CD4-positive, alpha-beta T cell treated with Interleukin-17A for 4 hours (primary cell): ENCODE measurements at regions not wholly inside any gene's neighbourhood (a gene's known extent, or its start where the extent isn't known, plus 50 kb on each side); places are given as distances from the start of the nearest gene placed in this dataset.
"Not testable (repeated sequence)": the region's sequence is repeated elsewhere in the genome, so short reads cannot be mapped to it uniquely, and the experiment has no call there.

ENCODE experiments used
- DNase-seq: peaks from one replicate; pipeline ENCODE4 v3.0.0-alpha.2; 2020; ENCODE audit warnings: mixed read lengths

DNA sequence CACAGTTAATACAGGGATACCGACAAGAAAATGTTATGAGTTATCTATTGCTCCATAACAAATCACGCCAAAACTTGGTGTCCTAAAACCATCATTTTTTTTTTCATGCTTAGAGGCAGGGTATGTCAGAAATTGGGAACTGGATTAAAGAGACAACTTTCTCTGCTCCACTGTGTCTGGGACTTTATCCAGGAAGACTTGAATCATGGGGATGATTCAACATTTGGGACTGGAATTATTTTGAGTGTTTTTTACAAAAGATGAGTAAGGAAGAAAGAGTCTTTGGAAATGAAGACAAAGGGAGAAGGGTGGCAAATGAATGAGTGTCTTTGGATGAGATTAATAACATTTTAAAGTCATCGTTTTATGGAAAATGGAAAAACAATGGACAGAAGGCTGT, 1883.7 kb upstream of the C9orf72 start:
- no peak for DNase-seq

DNA sequence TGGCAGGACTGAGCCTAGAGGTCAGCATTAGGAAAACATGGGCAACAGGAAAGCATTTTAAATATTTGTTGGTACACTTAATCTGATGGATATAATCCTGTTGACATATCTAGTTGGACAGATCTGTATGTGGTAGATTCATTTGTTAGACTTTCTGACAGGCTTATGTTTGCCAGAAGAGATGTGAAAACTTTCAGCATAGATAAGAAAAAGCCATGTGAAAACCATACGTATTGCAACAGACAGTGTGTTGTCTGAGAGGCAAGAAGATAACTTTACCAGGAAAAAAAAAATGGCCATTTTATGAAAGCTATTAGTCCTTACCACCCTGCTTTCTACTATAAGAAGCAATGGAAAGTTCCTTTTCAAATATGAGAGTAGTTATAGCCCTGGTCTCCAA, 1902.2 kb upstream of the C9orf72 start:
- DNase-seq = no peak

DNA sequence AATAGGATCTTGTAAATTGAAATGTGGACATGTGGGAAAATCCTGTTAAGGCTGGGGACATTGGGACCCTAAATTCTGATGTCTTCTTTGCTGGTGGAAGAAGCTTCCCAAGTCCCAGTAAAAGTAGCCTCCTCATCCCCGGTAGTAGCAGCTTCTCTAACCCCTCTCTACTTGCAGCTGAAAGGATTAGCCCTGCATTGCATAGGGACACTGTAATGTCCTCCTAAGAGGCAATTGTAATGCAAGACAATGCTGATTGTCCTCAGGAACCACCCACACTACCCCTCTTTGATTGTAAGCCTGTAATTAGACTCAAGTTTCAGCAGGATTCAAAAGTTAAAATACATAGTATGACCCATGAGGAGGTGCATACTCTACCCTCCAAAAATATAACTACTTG, 1938.4 kb upstream of the C9orf72 start:
- DNase-seq = no peak

GRCh38 chr9:29514336-29514735, 1941.1 kb upstream of the C9orf72 start:
- no peak for DNase-seq

- DNase-seq = no peak
Measured at GRCh38 chr9:29514862-29515261, 1941.6 kb upstream of the C9orf72 start.

DNA sequence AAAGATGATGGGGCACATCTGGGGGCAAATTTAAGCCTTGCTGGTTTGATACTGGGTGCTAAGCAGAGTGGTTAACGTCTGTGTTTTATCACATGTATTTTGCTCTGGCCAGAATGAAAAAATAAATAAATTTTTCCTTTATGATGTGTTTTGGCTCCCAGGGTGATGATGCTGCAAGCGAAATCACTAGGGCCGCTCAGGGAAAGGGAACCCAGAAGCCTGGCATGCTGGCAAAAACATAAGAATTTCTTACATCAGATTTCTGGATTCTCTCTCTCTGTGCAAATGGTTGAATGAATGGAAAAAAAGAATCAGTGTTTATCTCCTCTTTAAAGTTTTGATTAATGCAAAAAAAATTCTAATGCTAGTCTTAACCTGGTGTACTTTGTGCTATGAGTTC, 1975.2 kb upstream of the C9orf72 start:
- no peak for DNase-seq

DNA sequence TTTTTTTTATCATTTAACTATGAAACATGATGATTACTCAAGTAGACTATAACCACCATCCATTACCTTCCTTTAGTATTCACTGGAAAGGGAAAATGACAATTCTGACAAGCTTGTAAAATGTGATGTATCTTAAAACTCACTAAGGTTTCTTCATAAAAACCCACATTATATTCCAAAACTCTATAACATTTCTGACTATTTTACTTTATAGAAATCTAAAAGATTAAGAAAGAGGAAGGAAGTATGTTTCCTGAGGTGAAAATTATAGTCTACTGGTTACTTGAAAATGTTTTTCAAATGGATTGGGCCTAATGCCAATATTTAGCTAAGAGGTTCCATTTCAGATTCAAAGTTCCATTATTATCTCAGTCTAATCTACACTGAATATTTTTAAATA, 1982.2 kb upstream of the C9orf72 start:
- no peak for DNase-seq

GRCh38 chr9:29556317-29556716, 1983.0 kb upstream of the C9orf72 start:
- DNase-seq = no peak

GRCh38 chr9:29556746-29557145, 1983.5 kb upstream of the C9orf72 start:
- DNase-seq = no peak

DNA sequence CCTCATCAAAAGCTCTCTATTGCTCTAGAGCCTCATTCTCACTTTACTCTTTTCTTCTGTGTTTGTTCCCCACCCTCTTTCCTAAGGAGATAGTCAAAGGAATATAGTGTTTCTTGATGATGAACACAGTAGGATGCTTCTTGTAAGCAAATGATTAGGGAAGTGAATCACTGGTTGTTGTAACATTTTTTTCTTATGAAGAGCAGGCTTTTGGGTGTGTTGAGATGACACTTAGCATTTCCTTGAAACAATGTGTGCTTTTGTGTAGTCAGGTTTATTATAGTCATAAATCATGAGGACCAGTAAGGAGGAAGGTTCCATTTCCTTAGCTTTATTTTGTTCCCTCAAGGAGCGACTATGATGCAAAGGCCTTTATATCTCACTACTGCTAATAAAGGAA, 1991.3 kb upstream of the C9orf72 start:
- DNase-seq = no peak

DNA sequence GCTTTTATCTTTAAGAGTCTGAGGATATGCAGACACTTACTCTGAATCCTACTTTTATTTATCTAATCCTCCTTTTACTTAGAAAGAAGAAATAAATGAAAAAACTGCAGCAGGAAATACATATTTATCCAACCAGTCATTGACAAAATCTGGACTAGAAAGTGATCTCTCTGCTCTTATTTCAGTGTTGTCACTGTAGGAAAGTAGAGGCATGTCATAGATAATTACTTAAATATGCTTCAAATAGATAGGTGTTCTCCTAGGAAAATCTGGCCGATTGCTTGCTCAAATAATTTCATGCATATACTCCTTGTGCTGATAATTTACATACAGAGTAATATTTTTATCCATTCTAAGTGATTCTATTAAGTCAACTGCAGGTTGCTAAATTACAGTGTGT, 2001.9 kb upstream of the C9orf72 start:
- DNase-seq = no peak

DNA sequence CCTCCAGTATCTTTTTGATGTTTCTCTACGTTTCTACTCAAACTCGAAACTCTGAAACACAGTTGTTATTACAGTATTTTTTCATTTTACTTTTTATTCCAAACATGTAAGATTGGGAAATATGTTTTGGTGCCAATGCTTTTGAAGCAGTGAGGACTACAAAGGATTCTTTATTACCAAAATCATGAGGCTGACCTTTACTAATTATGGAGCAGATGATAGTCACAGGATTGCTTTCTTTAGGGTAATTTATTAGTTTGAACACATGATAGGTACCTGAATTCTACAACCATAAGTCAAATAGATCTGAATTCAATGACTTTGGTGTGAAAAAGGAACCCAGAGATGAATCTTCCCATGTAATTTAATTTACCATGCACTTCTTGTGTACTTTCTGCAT, 2015.1 kb upstream of the C9orf72 start:
- no peak for DNase-seq

GRCh38 chr9:29609282-29609681, 2036.0 kb upstream of the C9orf72 start:
- no peak for DNase-seq

GRCh38 chr9:29613773-29614172, 2040.5 kb upstream of the C9orf72 start:
- DNase-seq = no peak

DNA sequence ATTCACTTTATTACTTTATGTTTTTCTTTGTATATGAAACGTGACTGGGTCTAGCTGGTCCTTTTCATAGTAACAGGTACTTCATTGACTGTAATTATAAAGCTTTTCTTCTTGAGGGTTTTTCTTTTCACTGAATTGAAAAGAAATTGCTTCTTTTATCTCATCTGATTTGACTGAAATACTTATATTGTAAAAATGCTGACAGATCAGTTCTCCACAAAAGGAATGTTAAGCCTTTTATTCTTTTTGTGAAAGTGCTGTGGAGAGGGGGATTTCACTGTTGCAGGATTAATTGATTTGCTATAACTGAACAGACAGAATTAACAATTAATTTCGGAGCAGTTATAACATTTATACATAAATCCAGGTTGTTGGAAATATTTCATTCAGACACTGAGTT, 2043.6 kb upstream of the C9orf72 start:
- DNase-seq = no peak

DNA sequence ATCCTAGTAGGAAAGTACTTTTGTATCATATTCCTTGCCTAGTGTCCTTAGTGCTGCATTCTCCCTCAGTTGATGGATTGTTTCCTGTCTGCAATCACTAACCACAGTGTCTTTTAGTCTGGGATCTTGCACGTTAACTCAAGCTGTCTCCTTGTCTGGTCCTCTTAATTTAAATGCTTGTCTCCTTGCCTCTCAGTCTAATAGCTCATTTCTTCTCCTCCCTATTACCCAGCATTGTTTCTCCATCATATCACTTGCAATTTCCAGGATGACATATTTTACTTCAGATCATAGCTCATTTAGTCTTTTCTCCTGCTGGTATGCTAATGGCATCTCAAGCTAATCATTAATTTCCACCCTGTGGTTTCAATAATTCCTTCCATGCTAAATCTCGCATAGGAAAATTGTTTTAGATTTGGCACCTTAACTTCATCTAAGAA, 2052.0 kb upstream of the C9orf72 start:
- no peak for DNase-seq

- no peak for DNase-seq
Measured at GRCh38 chr9:29625931-29626330, 2052.7 kb upstream of the C9orf72 start.

GRCh38 chr9:29628856-29629255, 2055.6 kb upstream of the C9orf72 start:
- not testable (repeated sequence) for DNase-seq

DNA sequence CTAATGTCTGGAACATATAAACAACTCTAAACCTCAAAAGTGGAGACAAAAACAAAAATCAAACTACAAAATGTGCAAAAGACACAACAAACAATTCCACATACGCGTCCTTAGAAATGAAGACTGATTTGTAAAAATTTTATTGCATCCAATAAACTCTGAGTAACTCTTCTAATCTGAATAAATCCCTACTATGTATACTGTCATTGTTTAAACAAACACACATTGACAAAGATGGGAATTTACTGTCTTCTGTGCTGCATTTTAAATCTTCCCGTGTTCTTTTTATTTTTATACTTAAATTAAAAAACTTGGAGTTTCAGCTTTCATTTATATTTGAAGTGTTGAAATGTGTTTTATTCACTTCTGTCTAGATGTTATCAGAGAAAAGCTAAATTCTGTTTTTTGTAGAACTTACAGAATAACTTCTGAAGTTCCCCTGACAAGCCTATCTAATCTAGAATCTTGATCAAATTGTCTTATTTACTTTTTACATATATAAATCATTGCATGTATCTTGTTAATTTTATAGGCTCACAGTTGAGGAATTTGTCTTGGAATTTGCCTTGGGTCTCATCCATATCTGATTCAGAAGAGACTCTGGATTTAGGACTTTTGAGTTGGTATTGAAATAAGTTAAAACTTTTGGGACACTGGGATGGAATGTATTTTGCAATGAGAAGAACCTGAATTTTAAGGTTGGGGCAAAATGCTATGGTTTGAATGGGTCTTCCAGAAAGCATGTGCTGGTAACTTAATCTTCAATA, 2064.4 kb upstream of the C9orf72 start:
- no peak for DNase-seq

DNA sequence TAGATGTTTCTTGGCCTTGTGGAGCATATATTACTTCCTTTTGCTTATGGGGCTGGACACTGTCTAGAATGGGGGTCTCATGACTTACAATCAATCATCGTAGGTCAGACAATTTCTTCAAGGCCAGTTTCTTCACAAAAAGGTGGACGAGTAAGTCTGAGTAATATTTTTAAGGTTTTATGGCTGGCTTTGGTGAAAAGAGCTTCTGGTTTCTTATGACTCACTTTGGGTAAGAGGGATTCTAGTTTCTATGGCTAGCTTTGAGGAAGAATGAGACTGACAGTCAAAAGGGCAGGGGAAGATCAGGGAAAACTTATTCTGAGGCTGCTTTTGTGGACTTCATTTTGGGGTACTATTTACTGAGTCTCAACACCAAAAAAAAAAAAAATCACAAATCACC, 2067.2 kb upstream of the C9orf72 start:
- DNase-seq = no peak

DNA sequence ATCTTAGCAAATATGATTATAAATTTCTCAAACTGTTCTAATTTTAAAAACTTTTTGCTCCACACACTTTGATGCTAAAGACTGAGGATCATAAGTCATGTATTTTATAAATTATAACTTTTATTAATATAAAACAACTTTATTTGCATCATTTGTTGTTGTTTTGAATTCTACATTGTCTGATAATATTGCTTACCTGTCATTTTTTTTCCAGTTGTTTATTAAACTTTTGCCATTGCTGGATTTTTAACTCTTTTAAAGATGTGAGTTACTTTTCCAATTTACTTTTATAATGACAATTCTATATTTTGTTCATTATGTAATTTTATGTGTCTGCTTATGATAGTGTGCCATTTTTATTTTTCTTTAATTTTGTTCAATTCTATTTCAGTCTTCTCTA, 2071.2 kb upstream of the C9orf72 start:
- no peak for DNase-seq

DNA sequence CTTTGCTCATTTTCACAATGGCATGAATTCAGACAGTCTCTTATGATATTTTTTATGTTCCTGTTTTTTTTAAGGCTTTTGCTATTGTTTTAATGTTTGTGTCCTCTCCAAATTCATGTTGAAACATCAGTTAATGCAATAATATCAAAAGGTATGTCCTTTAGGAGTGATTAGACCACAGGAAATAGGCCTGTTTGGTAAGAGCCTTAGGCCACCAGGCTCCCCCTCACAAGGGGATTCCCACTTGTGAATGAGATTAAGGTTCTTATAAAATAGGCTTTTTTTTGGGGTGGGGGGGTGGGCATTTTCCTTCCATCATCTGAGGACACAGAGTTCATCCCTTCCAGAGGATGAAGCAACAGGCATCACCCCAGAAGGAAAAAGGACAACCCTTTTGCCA, 2074.2 kb upstream of the C9orf72 start:
- DNase-seq = no peak

- no peak for DNase-seq
Measured at GRCh38 chr9:29648132-29648531, 2074.9 kb upstream of the C9orf72 start.

GRCh38 chr9:29648601-29649000, 2075.3 kb upstream of the C9orf72 start:
- no peak for DNase-seq
